ENCODE measurements at regions not wholly inside any gene's neighbourhood (a gene's known extent, or its start where the extent isn't known, plus 50 kb on each side); places are given as distances from the start of the nearest gene placed in this dataset.

GRCh38 chr16:80418517-80419355 is 122.1 kb upstream of the DYNLRB2 start:
- DNase-seq (ENCODE audit: low spot score), result no peak

DNA sequence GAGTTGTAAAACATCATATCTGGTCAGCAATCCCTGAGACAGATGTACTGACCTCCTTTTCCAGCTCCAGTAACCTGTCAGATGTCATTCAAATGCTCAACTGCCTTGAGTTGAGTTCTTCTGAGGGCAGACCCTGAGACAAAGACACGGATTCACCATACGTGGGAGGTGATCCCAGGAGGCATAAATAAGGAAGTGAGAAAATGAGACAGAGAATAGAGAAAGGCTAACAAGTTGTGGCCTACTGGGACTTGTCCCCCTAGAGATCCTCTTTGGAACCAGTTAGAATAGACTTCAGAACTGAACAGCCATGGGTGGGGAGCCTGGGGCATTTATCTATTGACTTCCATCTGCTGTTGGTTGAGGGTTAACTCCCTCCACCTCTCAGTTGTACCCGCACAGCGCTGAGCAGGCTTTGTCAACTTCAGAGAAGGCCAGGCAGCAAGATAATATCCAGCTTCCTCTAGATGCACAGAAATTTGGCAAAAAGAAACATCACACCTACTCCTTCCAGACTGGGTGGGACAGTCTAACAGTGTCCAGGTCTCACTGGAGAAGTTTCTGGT is 123.0 kb upstream of the DYNLRB2 start:
- DNase-seq (ENCODE audit: low spot score), result no peak

DNA sequence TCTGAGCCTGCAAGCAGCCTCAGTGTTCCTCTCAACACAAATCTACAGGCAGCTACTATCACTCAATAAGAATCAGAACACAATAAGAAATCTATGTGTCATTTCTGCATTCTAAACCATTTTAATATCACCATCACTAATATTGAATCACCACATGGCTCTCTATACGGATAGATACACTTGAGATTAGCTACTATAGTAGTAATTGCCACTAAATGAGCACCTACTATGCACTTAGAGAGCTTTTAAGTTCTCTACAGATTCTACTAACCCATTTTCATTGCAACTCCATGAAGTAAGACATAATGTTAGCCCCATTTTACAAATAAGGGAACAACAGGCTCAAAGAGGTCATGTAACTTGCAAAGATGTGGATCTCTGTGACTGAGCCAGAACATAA is 132.8 kb upstream of the DYNLRB2 start:
- DNase-seq (ENCODE audit: low spot score), result no peak

DNA sequence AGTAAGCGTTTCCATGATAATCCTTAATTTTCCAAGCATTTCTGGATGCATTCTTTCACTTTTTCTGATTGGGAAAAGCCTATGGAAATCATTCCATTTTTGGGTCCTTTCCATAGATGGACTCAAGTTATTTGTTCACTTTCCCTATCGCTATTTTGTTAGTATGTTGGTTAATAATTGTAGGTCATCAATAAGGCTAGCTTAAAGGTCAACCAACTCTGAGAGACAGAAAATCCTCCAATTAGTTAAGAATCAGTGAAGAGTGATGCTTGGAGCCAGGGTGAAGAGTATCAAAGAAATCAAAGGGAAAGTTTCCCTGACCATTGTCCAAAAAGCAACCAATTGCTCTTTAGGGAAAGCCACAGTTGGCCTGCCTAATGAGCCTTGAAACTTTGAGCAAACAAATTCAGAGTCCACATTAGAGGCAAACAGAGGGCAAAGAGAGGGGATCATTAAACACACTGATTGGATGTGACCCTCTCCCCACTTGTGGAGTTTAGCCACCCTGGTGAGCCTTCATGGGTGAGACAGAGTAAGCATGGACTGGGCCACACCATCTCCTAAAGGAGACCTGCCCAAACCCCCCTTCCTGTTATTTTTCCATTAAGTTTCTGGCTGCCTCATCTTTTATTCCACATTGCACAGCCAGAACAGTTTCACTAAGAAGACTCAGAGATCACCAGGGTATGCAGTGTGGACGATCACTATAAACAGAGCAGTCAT is 133.4 kb upstream of the DYNLRB2 start:
- DNase-seq (ENCODE audit: low spot score), result no peak

DNA sequence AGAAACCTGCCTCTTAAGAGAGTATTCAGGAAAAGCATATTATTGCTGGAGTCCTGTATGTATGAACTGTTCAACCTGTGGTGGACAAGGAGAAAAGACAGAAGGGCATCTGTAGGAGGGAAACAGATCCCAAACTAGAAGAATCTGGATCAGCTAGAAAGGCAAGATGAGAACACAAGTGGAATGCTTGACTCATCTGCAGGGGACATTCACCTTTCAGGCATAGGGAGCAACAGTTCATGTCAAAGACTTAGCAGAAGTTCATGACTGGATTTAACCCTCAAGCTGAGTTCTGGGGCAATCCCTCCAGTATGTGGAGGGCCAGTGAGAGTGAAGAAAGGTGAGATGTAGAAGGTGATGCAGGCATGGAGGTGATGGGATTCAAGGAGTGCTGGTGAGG is 135.9 kb upstream of the DYNLRB2 start:
- no peak for DNase-seq (ENCODE audit: low spot score)

DNA sequence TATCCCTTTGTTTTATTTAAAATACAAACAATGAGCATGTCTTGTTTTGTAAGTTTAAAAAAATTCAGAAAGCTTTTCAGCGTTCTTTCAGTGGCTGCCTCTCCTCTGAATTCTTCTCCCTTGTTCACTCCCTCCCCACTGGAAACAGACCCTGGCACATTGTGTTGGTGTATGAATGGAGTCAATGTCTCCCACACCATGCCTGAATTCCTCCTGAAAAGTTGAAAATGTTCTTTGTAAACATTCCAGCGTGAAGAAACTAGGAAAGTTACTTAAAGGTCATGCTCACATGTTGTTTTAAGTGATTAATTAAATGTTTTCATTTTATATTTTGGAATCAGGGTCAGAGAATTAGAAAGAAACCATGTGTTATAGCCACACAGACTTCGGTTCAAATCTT is 136.9 kb upstream of the DYNLRB2 start:
- DNase-seq (ENCODE audit: low spot score), result no peak

- no peak for DNase-seq (ENCODE audit: low spot score)
Observed at GRCh38 chr16:80390871-80391489, 149.8 kb upstream of the DYNLRB2 start.

DNA sequence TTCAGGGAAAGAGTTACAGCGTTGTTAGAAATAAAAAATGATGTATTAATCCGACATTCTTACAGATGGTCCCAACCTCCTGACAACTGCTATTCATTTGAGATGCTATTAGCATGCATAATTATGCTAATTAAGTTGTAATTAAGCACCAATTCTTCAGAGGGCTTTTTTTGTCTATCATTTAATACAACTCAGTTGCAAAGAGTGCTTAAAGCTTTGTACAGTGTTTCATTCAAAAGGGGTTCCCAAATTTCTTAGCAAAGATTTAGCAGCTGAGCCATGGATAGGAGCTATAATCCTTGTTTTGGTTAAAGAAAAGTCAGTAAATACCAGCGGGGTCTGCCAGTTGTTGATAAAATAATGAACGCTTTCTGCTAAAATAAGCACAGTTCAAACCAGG is 150.7 kb upstream of the DYNLRB2 start:
- DNase-seq (ENCODE audit: low spot score), result no peak

GRCh38 chr16:80389338-80389737 is 151.5 kb upstream of the DYNLRB2 start:
- no peak for DNase-seq (ENCODE audit: low spot score)

DNA sequence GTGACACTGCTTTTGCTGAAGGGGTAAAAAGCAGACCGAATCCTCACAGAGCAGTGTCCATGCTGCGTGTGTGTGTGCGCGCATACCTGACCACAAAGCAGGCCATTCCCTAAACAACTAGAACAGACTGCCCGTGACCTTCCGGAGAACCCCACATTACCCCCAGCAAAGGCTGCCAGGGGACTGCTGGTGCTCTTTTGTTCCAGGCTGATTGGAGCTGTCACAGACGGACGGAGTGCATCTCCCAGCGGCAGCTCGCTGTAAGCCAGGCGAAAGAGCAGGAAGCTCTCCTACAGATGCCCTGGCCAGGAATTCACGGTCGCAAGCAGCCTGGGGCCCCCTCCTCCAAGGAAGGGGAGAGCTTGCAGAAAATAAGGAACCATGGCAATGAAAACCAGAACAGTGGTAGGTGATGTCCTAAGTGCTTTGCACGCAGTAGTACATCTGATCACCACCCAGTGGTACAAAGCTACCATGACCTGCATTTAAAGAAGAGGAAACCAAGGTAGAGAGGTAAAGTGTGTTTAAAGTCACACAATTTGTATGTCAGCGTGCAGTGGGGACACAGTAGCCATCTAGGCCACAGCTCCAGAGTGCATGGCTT is 153.4 kb upstream of the DYNLRB2 start:
- DNase-seq (ENCODE audit: low spot score), result no peak

- DNase-seq (ENCODE audit: low spot score), result no peak
Observed at GRCh38 chr16:80384862-80385261, 155.9 kb upstream of the DYNLRB2 start.

- no peak for DNase-seq (ENCODE audit: low spot score)
Observed at GRCh38 chr16:80380514-80380913, 160.3 kb upstream of the DYNLRB2 start.

DNA sequence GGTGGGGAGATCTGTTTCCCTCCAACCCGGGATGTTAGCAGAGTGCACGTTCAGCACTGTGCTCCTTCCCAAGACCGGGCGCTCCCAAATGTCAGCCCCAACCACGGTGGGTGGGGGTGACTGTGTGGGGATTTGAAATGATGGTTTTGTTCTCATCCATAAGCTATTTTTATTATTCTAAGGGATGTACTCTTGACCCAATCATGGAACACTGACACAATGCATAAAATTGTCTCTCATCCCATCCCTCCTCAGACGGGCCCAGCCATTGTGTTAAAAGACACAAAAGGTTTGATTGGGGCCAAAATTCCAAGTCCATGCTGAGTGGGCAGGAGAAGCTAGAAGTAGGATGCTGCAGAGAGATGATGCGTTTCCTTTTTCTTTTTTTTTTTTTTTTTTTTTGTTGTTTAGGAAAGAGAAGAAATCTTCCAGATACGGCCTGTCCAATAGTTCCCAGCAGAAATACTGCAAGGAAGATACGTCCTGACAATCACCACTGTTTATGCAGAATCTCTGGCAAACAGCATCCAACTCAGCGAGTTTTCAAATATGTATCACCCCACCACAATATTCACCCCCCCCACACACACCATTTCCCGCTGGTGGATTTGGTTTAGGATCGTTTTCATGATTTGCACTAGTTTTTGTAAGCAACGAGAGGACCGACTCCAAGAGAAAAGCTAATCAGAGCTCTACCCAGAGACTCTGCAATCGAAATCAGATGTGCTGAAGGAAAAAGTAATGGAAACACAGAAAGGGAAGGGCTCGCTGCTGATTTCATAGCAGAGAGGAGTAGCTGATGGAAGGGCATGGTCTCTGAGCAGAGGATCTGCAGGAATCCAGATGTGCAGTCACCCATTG is 163.5 kb upstream of the DYNLRB2 start:
- DNase-seq (ENCODE audit: low spot score), result no peak

DNA sequence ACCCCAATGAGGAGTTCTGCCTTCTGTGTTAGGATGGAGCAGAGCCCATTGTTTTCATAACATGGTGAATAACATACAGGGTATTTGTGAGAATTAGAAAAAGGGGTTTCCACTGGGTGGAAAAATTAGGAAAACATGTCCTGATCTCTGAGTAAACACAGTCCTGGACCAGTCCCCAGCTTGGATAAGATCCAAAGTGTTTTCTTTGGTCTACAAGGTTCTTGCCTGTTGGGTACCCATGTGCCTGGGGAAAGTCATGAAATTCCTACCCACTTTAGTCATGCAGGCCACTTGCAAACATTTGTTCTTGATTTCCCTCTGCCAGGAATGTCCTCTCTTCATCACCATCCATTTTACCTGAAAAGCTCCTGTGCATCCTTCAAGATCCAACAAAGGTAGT is 164.8 kb upstream of the DYNLRB2 start:
- DNase-seq (ENCODE audit: low spot score), result no peak

- no peak for DNase-seq (ENCODE audit: low spot score)
Observed at GRCh38 chr16:80375513-80375912, 165.3 kb upstream of the DYNLRB2 start.

GRCh38 chr16:80372341-80372740 is 168.5 kb upstream of the DYNLRB2 start:
- no peak for DNase-seq (ENCODE audit: low spot score)

DNA sequence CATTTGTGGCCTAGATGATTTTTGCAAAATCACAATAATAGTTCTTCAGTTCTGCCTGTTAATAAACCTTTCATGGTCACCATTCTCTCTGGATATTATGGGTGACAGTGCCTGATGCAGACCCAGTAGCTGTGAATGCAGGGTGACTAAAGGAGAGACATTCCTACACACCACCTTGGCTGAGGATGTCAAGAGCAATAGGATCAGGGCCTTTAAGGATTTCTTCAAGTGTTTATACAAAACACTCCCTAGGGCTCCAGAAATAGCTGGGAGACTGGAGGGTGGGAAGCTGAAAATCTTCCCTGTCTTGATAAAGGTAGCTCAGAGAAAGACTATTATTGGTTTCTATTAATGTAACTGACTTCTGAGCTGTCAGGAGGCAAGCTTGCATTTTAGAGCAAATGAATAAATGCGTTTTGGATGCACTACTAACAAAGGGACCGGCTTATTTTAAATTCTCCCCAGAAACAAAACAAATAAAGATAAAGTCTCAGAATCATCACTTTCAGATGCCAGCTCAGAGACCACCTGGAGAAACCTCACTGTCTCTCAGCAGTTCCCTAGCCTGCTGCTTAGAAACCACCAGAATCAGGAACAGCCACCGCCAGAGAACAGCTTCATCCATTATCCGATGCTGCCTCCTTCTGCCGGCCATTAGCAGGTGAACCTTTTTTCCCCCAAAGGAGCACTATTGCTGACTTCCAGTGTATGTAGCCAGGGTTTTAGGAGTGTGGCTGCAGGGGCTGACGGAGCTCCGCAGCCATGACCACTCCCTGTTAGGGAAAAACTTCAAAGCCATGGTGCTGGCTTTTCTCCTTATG is 171.4 kb upstream of the DYNLRB2 start:
- DNase-seq (ENCODE audit: low spot score), result peak; percentile 81

DNA sequence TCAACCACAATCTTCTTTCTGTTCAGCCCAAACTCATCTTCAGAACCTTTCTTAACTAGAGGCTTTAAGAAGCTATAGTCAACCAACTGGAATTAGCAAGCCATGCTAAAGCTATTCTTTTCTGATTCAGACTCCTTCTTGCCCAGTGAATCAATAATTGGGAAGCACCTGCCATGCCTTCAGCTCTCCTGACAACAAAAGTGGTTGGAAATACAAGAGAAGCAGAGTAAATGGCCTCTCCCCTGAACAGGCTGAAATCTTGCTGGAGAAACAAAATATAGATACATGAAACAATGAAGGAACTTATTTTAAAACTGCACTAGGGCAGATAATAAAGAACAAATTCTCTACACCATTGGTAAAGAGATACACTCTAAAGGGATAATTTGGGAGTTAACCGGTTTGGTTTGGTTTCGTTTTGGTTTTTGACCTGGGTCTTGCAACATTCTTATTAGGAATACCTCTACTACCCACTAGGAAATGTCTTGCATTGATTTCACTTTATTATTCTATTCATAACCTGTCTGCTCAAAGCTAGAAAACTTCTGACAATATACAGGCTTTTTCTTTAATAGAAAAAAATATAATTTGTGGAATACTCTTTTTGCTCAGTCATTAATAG is 173.6 kb upstream of the DYNLRB2 start:
- no peak for DNase-seq (ENCODE audit: low spot score)

DNA sequence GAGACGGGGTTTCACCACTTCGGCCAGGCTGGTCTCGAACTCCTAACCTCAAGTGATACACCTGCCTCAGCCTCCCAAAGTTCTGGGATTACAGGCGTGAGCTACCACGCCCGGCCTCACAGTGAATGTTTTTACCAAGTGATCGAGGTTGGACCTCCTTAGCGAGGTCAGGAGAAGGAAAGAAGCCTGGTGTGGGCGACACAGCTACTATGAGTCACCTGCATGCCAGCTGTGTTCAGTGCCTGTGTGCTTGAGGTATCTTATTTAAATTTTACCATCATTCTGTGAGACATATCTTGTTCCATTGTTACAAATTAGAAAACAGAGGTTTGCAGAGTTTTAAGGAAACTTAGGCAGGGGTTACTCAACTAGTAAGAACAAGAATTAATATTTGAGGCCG is 174.8 kb upstream of the DYNLRB2 start:
- DNase-seq (ENCODE audit: low spot score), result no peak

GRCh38 chr16:80362816-80363215 is 178.0 kb upstream of the DYNLRB2 start:
- no peak for DNase-seq (ENCODE audit: low spot score)

Measured in AG20443 (cell line).